H9 (cell line): ENCODE measurements at regions not wholly inside any gene's neighbourhood (a gene's known extent, or its start where the extent isn't known, plus 50 kb on each side); places are given as distances from the start of the nearest gene placed in this dataset.

Experiments used
- DNase-seq: peaks from one replicate; pipeline ENCODE4 v3.0.0-alpha.2; 2017
- H2AFZ ChIP-seq: one replicate; pipeline ENCODE4 v1.6.1; 2013; ENCODE audit warnings: mild to moderate bottlenecking, low read length, control low read depth, moderate library complexity
- H2AK5ac ChIP-seq: 2 replicates; pipeline ENCODE4 v1.6.1; 2013; ENCODE audit warnings: low read length, control low read depth, mixed read lengths; ENCODE audit not compliant: insufficient read length
- H2BK120ac ChIP-seq: one replicate; pipeline ENCODE4 v1.6.1; 2013; ENCODE audit warnings: low read depth, mild to moderate bottlenecking, low read length, control low read depth, inconsistent platforms; ENCODE audit not compliant: poor library complexity, severe bottlenecking
- H2BK12ac ChIP-seq: 2 replicates; pipeline ENCODE4 v1.6.1; 2013; ENCODE audit warnings: low read length, control low read depth, mixed read lengths, low read depth; ENCODE audit not compliant: insufficient read length
- H2BK15ac ChIP-seq: 2 replicates; pipeline ENCODE4 v1.6.1; 2013; ENCODE audit warnings: low read depth, low read length, control low read depth
- H2BK20ac ChIP-seq: one replicate; pipeline ENCODE4 v1.6.1; 2013; ENCODE audit warnings: low read depth, mild to moderate bottlenecking, low read length, control low read depth, inconsistent platforms; ENCODE audit not compliant: poor library complexity, severe bottlenecking
- H2BK5ac ChIP-seq: 2 replicates; pipeline ENCODE4 v1.6.1; 2013; ENCODE audit warnings: low read length, control low read depth, mixed read lengths; ENCODE audit not compliant: insufficient read length
- H3K14ac ChIP-seq: 2 replicates; pipeline ENCODE4 v1.6.1; 2013; ENCODE audit warnings: low read length, control low read depth; ENCODE audit not compliant: insufficient read depth
- H3K18ac ChIP-seq: 2 replicates; pipeline ENCODE4 v1.6.1; 2013; ENCODE audit warnings: low read depth, mild to moderate bottlenecking, mixed read lengths, low read length, control low read depth; ENCODE audit not compliant: insufficient read length
- H3K23ac ChIP-seq: 2 replicates; pipeline ENCODE4 v1.6.1; 2013; ENCODE audit warnings: low read length, control low read depth, mixed read lengths, low read depth; ENCODE audit not compliant: insufficient read length
- H3K23me2 ChIP-seq: 2 replicates; pipeline ENCODE4 v1.6.1; 2013; ENCODE audit warnings: low read depth, mild to moderate bottlenecking, mixed read lengths, low read length, control low read depth; ENCODE audit not compliant: insufficient read length, poor library complexity, severe bottlenecking
- H3K27ac ChIP-seq: 2 replicates; pipeline ENCODE4 v1.5.1; 2013; ENCODE audit warnings: low read length, control low read depth, mixed read lengths, low read depth; ENCODE audit not compliant: insufficient read length
- H3K27me3 ChIP-seq: 2 replicates; pipeline ENCODE4 v1.6.1; 2013; ENCODE audit warnings: low read length, control low read depth, inconsistent platforms; ENCODE audit not compliant: insufficient read depth
- H3K4ac ChIP-seq: 2 replicates; pipeline ENCODE4 v1.6.1; 2013; ENCODE audit warnings: low read depth, mild to moderate bottlenecking, control low read depth, inconsistent platforms, low read length, moderate library complexity
- H3K4me1 ChIP-seq: 2 replicates; pipeline ENCODE4 v1.6.1; 2013; ENCODE audit warnings: low read length, control low read depth, inconsistent platforms; ENCODE audit not compliant: insufficient read depth
- H3K4me2 ChIP-seq: 2 replicates; pipeline ENCODE4 v1.6.1; 2013; ENCODE audit warnings: low read length, control low read depth, mixed read lengths; ENCODE audit not compliant: insufficient read length, insufficient read depth
- H3K56ac ChIP-seq: 2 replicates; pipeline ENCODE4 v1.6.1; 2013; ENCODE audit warnings: low read depth, mild to moderate bottlenecking, mixed read lengths, low read length, control low read depth; ENCODE audit not compliant: insufficient read length
- H3K79me1 ChIP-seq: 2 replicates; pipeline ENCODE4 v1.6.1; 2013; ENCODE audit warnings: low read depth, mild to moderate bottlenecking, moderate library complexity, low read length, control low read depth, inconsistent platforms; ENCODE audit not compliant: insufficient read depth, poor library complexity, severe bottlenecking
- H3K79me2 ChIP-seq: 2 replicates; pipeline ENCODE4 v1.6.1; 2013; ENCODE audit warnings: low read length, control low read depth, inconsistent platforms; ENCODE audit not compliant: insufficient read depth
- H3K9ac ChIP-seq: 2 replicates; pipeline ENCODE4 v1.6.1; 2013; ENCODE audit warnings: low read length, control low read depth, mixed read lengths; ENCODE audit not compliant: insufficient read length; ENCODE audit errors: extremely low read depth
- H3K9me3 ChIP-seq: one replicate; pipeline ENCODE4 v1.6.1; 2013; ENCODE audit warnings: low read depth, low read length, inconsistent platforms; ENCODE audit not compliant: control insufficient read depth
- H3T11ph ChIP-seq: one replicate; pipeline ENCODE4 v1.6.1; 2013; ENCODE audit warnings: mild to moderate bottlenecking, low read length, control low read depth, inconsistent platforms
- H4K20me1 ChIP-seq: one replicate; pipeline ENCODE4 v1.6.1; 2013; ENCODE audit not compliant: control insufficient read depth, insufficient read length, insufficient read depth
- H4K5ac ChIP-seq: 2 replicates; pipeline ENCODE4 v1.6.1; 2013; ENCODE audit warnings: low read depth, mild to moderate bottlenecking, mixed read lengths, low read length, control low read depth; ENCODE audit not compliant: insufficient read length
- H4K8ac ChIP-seq: replicated peaks from 2 replicates; pipeline ENCODE4 v1.6.1; 2013; ENCODE audit warnings: low read length, control low read depth, mixed read lengths, low read depth; ENCODE audit not compliant: insufficient read length
- H4K91ac ChIP-seq: 2 replicates; pipeline ENCODE4 v1.6.1; 2013; ENCODE audit warnings: low read depth, mild to moderate bottlenecking, moderate library complexity, mixed read lengths, low read length, control low read depth; ENCODE audit not compliant: insufficient read length
- H3K27ac Mint-ChIP-seq, 3 experiments: 2 replicates in 2 of 3; 3 replicates in 1 of 3; pipeline ENCODE4 v1.8.0; 2020 to 2021; ENCODE audit warnings: mixed read lengths in 3 of 3, mild to moderate bottlenecking in 1 of 3, moderate library complexity in 1 of 3
- H3K27me3 Mint-ChIP-seq: 2 replicates; pipeline ENCODE4 v1.8.0; 2021; ENCODE audit warnings: low read depth, mild to moderate bottlenecking, moderate library complexity, mixed read lengths
- H3K36me3 Mint-ChIP-seq, 3 experiments: 2 replicates in 2 of 3; 3 replicates in 1 of 3; pipeline ENCODE4 v1.8.0; 2020 to 2021; ENCODE audit warnings: low read depth in 3 of 3, mixed read lengths in 3 of 3; ENCODE audit not compliant: insufficient read depth in 1 of 3
- H3K4me1 Mint-ChIP-seq, 2 experiments: 2 replicates each; pipeline ENCODE4 v1.8.0; 2020; ENCODE audit warnings: mixed read lengths in 2 of 2
- H3K4me3 Mint-ChIP-seq, 2 experiments: 2 replicates in 1 of 2; 3 replicates in 1 of 2; pipeline ENCODE4 v1.8.0; 2020 to 2021; ENCODE audit warnings: mild to moderate bottlenecking in 2 of 2, mixed read lengths in 2 of 2, moderate library complexity in 1 of 2
- H3K9me3 Mint-ChIP-seq, 2 experiments: 2 replicates in 1 of 2; 3 replicates in 1 of 2; pipeline ENCODE4 v1.8.0; 2020; ENCODE audit warnings: mild to moderate bottlenecking in 2 of 2, mixed read lengths in 2 of 2, moderate library complexity in 1 of 2
- CTCF ChIP-seq: fragments of 200-600 bp; sonication (generic); conservative IDR thresholded peaks from 3 replicates; pipeline ENCODE4 v1.8.0; 2021; ENCODE audit warnings: antibody characterized with exemption, mild to moderate bottlenecking
- WGBS: extraction: QIAGEN DNeasy Blood & Tissue Kit; methylation state at CpG from one replicate; pipeline ENCODE4 v1.1.7; 2013; ENCODE audit warnings: missing lambda C conversion rate, low lambda C conversion rate, mixed read lengths; ENCODE audit not compliant: insufficient read length; ENCODE audit errors: extremely low coverage; 5-methylcytosine and 5-hydroxymethylcytosine counted together

GRCh38 chr6:139744891-139745290, 370.4 kb upstream of the CITED2 start:
- no peak overlapping the region for H3K23ac ChIP-seq
- H3K56ac ChIP-seq, result no peak overlapping the region
- TF ChIP-seq CTCF, result no peak
- Mint-ChIP-seq H3K9me3 (no peaks in the 10 kb centered on the region), H3K27me3 (no peaks in the 10 kb centered on the region), H3K27ac (no peak overlapping the region), H3K36me3 (no peaks in the 10 kb centered on the region), H3K4me3 (no peak overlapping the region), H3K4me1 (no peaks in the 10 kb centered on the region)
- H2AK5ac ChIP-seq, result no peak overlapping the region
- no peaks in the 10 kb centered on the region for H3K79me2 ChIP-seq
- H3K14ac ChIP-seq, result no peak overlapping the region
- H2BK12ac ChIP-seq, result no peak overlapping the region
- no peak overlapping the region for H2BK120ac ChIP-seq
- H3K9ac ChIP-seq, result no peak overlapping the region
- H4K5ac ChIP-seq, result no peak overlapping the region
- no peak overlapping the region for H2BK20ac ChIP-seq
- H2BK15ac ChIP-seq, result no peak overlapping the region
- no peaks in the 10 kb centered on the region for H3K9me3 ChIP-seq
- H4K91ac ChIP-seq, result no peak overlapping the region
- no peaks in the 10 kb centered on the region for H3K4me1 ChIP-seq
- WGBS, result no CpG with 5 or more reads among the region's 4 CpGs
- H3K4me2 ChIP-seq, result no peak overlapping the region
- no peaks in the 10 kb centered on the region for H4K20me1 ChIP-seq
- H3K23me2 ChIP-seq, result no peaks in the 10 kb centered on the region
- H3K79me1 ChIP-seq, result no peaks in the 10 kb centered on the region
- no peak overlapping the region for H3K4ac ChIP-seq
- DNase-seq, result no peak
- no peak overlapping the region for H2AFZ ChIP-seq
- no peak overlapping the region for H3K18ac ChIP-seq
- no peak overlapping the region for H4K8ac ChIP-seq
- no peak overlapping the region for H2BK5ac ChIP-seq
- H3K27me3 ChIP-seq, result no peaks in the 10 kb centered on the region
- no peak overlapping the region for H3K27ac ChIP-seq
- no peak overlapping the region for H3T11ph ChIP-seq
